Parathyroid adenoma (tissue), 2 donors: ENCODE measurements at regions not wholly inside any gene's neighbourhood (a gene's known extent, or its start where the extent isn't known, plus 50 kb on each side); places are given as distances from the start of the nearest gene placed in this dataset.

Source experiments
- H2AFZ ChIP-seq: fragments of 300-600 bp; sonication (generic); one replicate; pipeline ENCODE4 v1.7.0; 2017; ENCODE audit warnings: antibody characterized with exemption, mild to moderate bottlenecking
- H3K27ac ChIP-seq: fragments of 300-600 bp; sonication (generic); one replicate; pipeline ENCODE4 v1.7.0; 2017
- H3K27me3 ChIP-seq: fragments of 300-600 bp; sonication (generic); one replicate; pipeline ENCODE4 v1.7.0; 2017; ENCODE audit warnings: low read length; ENCODE audit not compliant: control insufficient read depth, insufficient read depth
- H3K36me3 ChIP-seq: fragments of 300-600 bp; sonication (generic); one replicate; pipeline ENCODE4 v1.7.0; 2017; ENCODE audit warnings: low read length; ENCODE audit not compliant: control insufficient read depth, insufficient read depth
- H3K4me1 ChIP-seq: fragments of 300-600 bp; sonication (generic); one replicate; pipeline ENCODE4 v1.7.0; 2017; ENCODE audit warnings: control low read depth
- H3K4me2 ChIP-seq: fragments of 300-600 bp; sonication (generic); one replicate; pipeline ENCODE4 v1.7.0; 2017; ENCODE audit warnings: low read length
- H3K4me3 ChIP-seq: fragments of 300-600 bp; sonication (generic); one replicate; pipeline ENCODE4 v1.7.0; 2017; ENCODE audit warnings: low read depth, low read length
- H3K79me2 ChIP-seq: fragments of 300-600 bp; sonication (generic); one replicate; pipeline ENCODE4 v1.7.0; 2017; ENCODE audit warnings: control low read depth
- H3K9ac ChIP-seq: fragments of 300-600 bp; sonication (generic); one replicate; pipeline ENCODE4 v1.7.0; 2017; ENCODE audit warnings: mild to moderate bottlenecking
- H3K9me3 ChIP-seq: fragments of 300-600 bp; sonication (generic); one replicate; pipeline ENCODE4 v1.7.0; 2017; ENCODE audit warnings: low read length; ENCODE audit not compliant: control insufficient read depth
- TF ChIP-seq, protein P1 (sequence below): fragments of 300-600 bp; sonication (generic); IDR thresholded peaks from one replicate; pipeline ENCODE4 v1.7.0; 2017; ENCODE audit warnings: antibody characterized with exemption, mild to moderate bottlenecking
- donor health status: primary hyperparathyroidism.

DNA sequence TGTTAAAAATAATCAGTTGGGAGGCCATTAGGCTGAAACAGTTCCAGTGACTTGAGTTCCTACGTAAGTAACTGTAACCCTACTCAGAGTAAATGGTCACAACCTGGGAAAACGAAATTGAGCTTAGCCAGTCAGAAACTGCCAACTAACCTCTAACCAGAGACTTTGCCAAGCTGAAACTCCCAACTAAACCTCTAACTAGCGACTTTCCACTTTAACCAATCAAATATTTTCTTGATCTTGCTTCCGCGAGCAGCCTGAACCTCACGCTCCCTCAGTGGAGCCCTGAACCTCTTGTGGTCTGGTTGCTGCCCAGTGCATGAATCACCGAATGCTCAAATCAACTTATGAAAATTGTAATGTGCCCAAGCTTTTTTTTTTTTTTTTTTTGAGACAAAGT lies 156.2 kb downstream of the MED10 start:
- no peaks in the 10 kb centered on the region for H3K79me2 ChIP-seq
- no peak overlapping the region for H3K4me3 ChIP-seq

DNA sequence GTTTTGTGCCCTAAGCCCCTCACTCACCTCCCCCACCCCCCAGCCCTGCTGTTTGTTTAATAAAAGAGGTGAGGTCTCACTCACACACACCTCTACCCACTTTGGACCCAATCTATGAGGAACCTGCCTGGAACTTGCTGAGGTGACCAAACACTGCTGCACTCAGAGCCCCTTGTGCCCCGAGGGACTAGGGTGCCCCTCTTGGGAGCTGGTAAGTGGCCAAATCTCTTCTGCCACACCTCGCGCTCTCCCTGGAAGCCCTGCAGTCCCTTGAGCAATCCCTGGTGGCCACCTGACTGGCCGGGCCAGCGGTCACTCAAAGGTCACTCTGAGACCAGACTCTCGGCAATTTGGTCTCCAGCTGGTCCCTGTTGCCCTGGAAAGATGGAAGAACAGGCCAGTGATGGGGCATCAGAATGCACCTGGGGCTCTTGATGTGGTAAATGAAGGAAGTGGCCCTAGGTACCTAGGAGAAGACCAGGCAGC lies 157.2 kb downstream of the MED10 start:
- Histone ChIP-seq H3K79me2 (no peaks in the 10 kb centered on the region), H3K36me3 (no peaks in the 10 kb centered on the region), H3K9ac (no peak overlapping the region), H2AFZ (no peak overlapping the region), H3K4me1 (no peaks in the 10 kb centered on the region), H3K9me3 (no peaks in the 10 kb centered on the region), H3K27me3 (no peaks in the 10 kb centered on the region), H3K27ac (no peak overlapping the region), H3K4me2 (no peak overlapping the region), H3K4me3 (no peak overlapping the region)
- TF ChIP-seq, protein P1, sequence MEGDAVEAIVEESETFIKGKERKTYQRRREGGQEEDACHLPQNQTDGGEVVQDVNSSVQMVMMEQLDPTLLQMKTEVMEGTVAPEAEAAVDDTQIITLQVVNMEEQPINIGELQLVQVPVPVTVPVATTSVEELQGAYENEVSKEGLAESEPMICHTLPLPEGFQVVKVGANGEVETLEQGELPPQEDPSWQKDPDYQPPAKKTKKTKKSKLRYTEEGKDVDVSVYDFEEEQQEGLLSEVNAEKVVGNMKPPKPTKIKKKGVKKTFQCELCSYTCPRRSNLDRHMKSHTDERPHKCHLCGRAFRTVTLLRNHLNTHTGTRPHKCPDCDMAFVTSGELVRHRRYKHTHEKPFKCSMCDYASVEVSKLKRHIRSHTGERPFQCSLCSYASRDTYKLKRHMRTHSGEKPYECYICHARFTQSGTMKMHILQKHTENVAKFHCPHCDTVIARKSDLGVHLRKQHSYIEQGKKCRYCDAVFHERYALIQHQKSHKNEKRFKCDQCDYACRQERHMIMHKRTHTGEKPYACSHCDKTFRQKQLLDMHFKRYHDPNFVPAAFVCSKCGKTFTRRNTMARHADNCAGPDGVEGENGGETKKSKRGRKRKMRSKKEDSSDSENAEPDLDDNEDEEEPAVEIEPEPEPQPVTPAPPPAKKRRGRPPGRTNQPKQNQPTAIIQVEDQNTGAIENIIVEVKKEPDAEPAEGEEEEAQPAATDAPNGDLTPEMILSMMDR: no peak

More for the DNA sequence above, 156.2 kb downstream of the MED10 start:
- Histone ChIP-seq H3K4me1 (no peaks in the 10 kb centered on the region), H3K27me3 (no peaks in the 10 kb centered on the region), H3K27ac (no peak overlapping the region), H2AFZ (no peak overlapping the region), H3K9ac (no peak overlapping the region), H3K9me3 (no peaks in the 10 kb centered on the region), H3K36me3 (no peaks in the 10 kb centered on the region), H3K4me2 (no peak overlapping the region)
- TF ChIP-seq, protein P1: no peak

DNA sequence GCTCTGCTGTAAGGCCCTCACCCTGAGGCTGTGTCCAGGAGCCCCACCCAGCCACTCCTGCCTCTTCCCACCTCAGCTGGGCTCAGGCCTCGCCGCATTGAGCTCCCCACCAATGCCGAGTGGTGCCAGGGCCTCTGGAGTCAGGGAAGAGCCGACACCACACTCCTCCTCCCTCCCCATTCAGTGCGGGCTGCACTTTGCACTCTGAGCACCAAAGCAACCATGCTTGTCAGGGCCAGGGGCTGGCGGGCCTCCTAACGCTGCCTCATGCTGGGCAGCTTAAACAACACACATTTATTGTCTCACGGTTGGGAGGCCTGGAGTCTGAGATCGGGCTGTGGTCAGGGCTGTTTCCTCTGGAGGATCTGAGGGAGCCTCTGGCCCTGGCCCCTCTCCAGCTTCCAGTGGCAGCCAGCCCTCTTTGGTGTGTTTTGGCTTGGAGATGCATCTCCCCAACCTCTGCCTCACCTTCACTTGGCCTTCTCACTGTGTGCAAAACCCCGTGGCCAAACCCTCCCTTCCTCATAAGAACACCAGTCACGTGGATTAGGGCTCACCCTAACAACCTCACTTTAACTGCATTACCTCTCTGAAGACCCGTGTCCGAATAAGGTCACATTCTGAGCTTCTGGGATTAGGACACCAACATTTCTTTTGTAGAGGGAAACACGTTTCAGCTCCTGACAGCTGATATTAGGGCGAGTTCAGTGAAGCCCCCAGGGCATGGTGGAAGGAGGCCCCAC lies 157.8 kb downstream of the MED10 start:
- TF ChIP-seq, protein P1: no peak
- Histone ChIP-seq H2AFZ (no peak overlapping the region), H3K4me2 (no peak overlapping the region), H3K9me3 (no peaks in the 10 kb centered on the region), H3K27ac (no peak overlapping the region), H3K4me1 (no peaks in the 10 kb centered on the region), H3K27me3 (no peaks in the 10 kb centered on the region), H3K79me2 (no peaks in the 10 kb centered on the region), H3K4me3 (no peak overlapping the region), H3K36me3 (no peaks in the 10 kb centered on the region), H3K9ac (no peak overlapping the region)

DNA sequence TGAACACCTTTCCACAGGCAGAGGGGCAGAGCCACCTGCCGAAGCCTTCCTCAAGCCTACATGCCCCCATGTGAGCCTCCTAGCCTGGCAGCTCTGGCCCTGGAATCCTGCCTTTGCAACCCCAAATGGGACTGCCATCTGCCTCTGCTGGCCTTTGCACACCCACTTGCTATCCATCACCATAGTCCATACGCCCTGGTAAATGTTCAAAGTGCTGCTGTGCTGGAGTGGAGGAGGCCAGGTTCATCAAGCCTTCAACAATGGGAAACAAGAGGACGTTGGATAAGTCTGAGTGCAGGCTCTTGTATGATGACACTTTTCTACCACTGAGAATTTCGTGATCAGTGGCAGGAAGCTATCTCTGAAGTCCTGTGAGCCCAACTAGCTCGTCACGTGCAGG lies 159.8 kb downstream of the MED10 start:
- H3K27me3 ChIP-seq: no peaks in the 10 kb centered on the region
- no peaks in the 10 kb centered on the region for H3K36me3 ChIP-seq
- no peak overlapping the region for H3K27ac ChIP-seq
- H2AFZ ChIP-seq: no peak overlapping the region
- H3K4me2 ChIP-seq: no peak overlapping the region
- TF ChIP-seq, protein P1: no peak
- H3K4me3 ChIP-seq: no peak overlapping the region
- H3K9ac ChIP-seq: no peak overlapping the region
- H3K79me2 ChIP-seq: no peaks in the 10 kb centered on the region
- H3K4me1 ChIP-seq: no peaks in the 10 kb centered on the region
- H3K9me3 ChIP-seq: no peaks in the 10 kb centered on the region

DNA sequence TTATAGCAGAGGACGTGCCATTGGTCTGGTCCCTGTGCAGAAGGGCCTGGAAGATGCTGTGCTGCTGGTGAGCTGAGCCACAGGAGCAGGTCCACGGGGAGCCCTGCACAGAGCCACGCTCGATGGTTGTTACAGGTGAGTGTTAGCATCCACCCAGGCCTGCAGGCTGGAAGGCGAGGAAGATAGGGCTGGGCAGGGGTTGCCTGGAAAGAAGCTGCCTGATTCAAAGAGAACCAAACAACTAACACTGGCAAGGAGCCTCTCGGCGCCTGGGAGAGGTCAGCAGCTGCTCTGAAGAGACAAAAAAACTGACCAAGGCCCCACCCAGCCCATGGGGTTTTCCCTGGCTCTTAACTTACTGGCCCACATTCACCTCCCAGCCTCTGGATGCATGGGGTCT lies 160.2 kb downstream of the MED10 start:
- Histone ChIP-seq H3K27me3 (no peaks in the 10 kb centered on the region), H3K9me3 (no peaks in the 10 kb centered on the region), H3K9ac (no peak overlapping the region), H3K4me2 (no peak overlapping the region), H3K27ac (no peak overlapping the region), H3K4me3 (no peak overlapping the region), H3K4me1 (no peaks in the 10 kb centered on the region), H2AFZ (no peak overlapping the region), H3K79me2 (no peaks in the 10 kb centered on the region), H3K36me3 (no peaks in the 10 kb centered on the region)
- TF ChIP-seq, protein P1: no peak
